Bronchial epithelial cell (primary cell): ENCODE measurements at regions not wholly inside any gene's neighbourhood (a gene's known extent, or its start where the extent isn't known, plus 50 kb on each side); places are given as distances from the start of the nearest gene placed in this dataset.

Source experiments
- DNase-seq: peaks from one replicate; pipeline ENCODE4 v3.0.0-alpha.2; 2010; ENCODE audit warnings: low read depth
- FAIRE-seq: peaks from 2 replicates; lab custom pipeline; 2011; peaks lifted over from hg19 to GRCh38; lab: Jason Lieb, UNC
- H3K27me3 ChIP-seq: 2 replicates; pipeline ENCODE4 v1.5.1; 2011; ENCODE audit warnings: low read length; ENCODE audit not compliant: control insufficient read depth, insufficient read depth
- H3K36me3 ChIP-seq: 2 replicates; pipeline ENCODE4 v1.5.1; 2011; ENCODE audit warnings: low read length; ENCODE audit not compliant: control insufficient read depth, insufficient read depth
- H3K4me3 ChIP-seq: 2 replicates; pipeline ENCODE4 v1.5.1; 2011; ENCODE audit warnings: mild to moderate bottlenecking, low read depth, low read length, control low read depth
- TF ChIP-seq, protein P1 (sequence below): IDR thresholded peaks from 2 replicates; pipeline ENCODE4 v1.5.1; 2011; ENCODE audit warnings: mild to moderate bottlenecking, moderate library complexity, low read length, control low read depth, inconsistent platforms; ENCODE audit not compliant: insufficient read depth, severe bottlenecking

DNA sequence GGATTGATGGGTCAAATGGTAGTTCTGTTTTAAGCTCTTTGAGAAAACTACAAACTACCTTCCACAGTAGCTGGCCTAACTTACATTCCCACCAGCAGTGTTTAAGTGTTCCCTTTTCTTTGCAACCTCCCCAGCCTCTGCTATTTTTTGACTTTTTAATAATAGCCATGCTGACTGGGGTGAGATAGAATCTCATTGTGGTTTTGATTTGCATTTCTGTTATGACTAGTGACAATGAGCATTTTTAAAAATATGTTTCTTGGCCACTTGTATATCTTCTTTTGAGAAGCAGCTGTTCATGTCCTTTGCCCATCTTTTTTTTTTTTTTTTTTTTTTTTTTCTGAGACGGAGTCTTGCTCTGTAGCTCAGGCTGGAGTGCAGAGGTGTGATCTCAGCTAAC, 155.2 kb upstream of the BMPER start:
- no peak for DNase-seq
- no peaks in the 10 kb centered on the region for H3K36me3 ChIP-seq
- H3K4me3 ChIP-seq: no peak overlapping the region
- FAIRE-seq: no peak
- H3K27me3 ChIP-seq: no peaks in the 10 kb centered on the region
- TF ChIP-seq, protein P1, sequence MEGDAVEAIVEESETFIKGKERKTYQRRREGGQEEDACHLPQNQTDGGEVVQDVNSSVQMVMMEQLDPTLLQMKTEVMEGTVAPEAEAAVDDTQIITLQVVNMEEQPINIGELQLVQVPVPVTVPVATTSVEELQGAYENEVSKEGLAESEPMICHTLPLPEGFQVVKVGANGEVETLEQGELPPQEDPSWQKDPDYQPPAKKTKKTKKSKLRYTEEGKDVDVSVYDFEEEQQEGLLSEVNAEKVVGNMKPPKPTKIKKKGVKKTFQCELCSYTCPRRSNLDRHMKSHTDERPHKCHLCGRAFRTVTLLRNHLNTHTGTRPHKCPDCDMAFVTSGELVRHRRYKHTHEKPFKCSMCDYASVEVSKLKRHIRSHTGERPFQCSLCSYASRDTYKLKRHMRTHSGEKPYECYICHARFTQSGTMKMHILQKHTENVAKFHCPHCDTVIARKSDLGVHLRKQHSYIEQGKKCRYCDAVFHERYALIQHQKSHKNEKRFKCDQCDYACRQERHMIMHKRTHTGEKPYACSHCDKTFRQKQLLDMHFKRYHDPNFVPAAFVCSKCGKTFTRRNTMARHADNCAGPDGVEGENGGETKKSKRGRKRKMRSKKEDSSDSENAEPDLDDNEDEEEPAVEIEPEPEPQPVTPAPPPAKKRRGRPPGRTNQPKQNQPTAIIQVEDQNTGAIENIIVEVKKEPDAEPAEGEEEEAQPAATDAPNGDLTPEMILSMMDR: no peak

DNA sequence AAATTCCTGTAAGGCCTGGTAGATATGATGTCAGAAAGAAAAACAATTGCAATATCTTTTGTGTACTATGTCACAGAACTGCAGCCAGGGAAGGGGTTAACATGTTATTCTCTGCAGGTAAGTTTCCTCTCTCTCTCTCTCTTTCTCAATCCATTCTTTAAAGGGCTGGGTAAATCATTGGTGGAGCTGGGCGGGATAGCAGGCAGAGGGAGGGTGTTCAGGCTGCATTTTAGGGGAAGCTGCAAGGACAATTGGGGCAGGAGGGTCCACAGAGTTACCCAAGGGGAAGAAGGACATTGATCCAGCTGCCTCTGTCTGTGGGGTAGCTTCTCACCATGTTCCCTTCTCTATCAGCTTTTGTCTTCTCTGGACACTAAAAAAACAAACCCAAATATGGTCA, 153.9 kb upstream of the BMPER start:
- DNase-seq (no peak), FAIRE-seq (no peak)
- Histone ChIP-seq H3K27me3 (no peaks in the 10 kb centered on the region), H3K4me3 (no peak overlapping the region), H3K36me3 (no peaks in the 10 kb centered on the region)
- TF ChIP-seq, protein P1: no peak

DNA sequence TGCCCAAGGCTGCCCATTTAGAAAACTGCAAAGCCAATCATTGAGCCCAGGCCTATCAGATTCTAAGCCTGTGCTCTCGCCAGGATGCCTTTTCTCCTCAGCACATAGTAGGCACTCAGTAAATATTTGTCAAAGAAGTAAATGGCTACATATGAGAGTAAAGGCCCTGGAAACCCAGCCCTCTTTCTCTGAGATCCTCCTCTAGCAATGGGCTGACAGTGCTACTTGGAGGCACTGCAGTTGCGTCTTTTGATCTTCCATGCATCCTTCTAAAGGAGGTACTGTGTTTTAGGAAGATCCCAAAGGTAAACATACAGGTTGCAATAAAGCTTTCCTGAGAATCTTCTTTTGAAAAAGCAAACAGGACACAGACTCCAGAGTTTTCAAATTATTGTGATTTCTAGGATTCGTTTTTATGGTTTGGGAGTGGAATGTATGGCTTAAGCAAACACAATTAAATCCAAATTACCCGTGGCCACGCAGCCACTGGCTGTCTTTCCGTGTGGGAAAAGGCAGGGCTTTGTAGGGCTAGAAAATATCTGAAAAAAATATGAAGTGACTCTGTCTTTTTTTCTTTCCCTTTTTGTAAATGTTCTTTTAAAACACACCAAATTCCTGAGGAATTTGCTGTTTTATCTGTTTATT, 151.3 kb upstream of the BMPER start:
- FAIRE-seq (no peak), DNase-seq (no peak)
- H3K27me3 ChIP-seq: no peaks in the 10 kb centered on the region
- no peaks in the 10 kb centered on the region for H3K36me3 ChIP-seq
- TF ChIP-seq, protein P1: no peak
- H3K4me3 ChIP-seq: no peak overlapping the region

DNA sequence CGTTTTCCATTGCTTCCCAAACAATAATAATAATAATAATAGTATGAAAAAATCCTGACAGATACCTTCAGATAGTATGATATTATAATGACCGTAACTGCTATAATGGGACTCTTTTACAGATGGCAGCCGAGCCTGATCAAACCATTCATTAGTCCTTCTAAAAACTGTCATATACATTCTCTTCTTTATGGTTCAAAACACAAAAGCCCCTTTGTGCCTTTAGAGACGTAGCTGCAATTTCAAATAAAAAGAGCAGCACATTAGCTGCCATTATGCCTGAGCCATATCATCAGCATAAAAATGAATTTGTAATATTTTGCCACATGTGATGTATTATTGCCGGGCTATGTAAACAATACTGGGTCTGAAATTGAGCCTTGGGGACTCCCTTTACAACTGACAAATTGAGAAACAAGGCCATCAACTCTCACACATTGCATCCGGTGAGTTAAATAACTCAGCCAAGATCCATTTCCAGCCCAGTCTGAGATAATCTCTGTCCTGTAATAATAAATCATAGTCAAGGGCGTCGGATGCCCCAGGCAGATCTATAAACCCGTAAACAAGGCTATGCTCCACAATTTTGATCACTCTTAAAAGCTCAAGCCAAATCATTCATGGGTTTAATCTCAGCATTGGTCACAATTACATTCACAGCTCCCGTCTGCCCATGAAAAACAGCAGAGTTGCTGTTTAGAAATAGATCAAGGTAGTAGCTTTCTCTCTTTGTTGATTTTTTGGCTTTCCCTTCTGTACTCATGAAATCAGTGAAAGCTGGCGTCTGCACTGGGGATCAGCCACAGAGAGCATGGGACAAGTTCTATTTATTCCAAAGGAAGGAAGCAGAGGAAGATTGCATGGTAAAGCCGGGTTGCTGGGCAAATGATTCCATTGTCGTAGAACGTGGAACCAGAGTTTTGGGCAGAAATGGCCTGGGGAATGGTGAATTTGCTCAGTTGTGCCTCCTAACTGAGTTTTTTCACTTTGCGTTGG, 150.1 kb upstream of the BMPER start:
- Histone ChIP-seq H3K36me3 (no peaks in the 10 kb centered on the region), H3K4me3 (no peak overlapping the region), H3K27me3 (no peaks in the 10 kb centered on the region)
- TF ChIP-seq, protein P1: no peak
- no peak for FAIRE-seq
- DNase-seq: no peak

DNA sequence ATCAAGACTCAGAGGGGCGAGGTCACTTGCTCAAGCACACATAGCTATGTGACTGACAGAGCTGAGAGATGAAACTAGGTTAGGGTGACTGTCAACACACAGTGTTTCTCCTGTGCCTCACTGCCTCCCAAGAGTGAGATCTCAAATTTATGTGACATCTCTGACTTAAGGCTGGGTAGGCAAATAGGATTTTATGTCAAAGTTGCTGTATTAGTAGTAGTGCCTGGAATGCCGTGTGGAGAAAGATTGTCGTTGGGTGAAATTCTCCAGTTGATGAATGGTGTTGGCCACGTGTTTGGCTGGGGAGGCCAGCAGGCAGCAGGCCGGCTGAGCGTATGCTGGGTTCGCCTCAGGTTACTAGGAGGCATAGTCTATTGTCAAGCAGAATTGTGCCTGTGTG, 148.3 kb upstream of the BMPER start:
- Histone ChIP-seq H3K4me3 (no peak overlapping the region), H3K36me3 (no peaks in the 10 kb centered on the region), H3K27me3 (no peaks in the 10 kb centered on the region)
- TF ChIP-seq, protein P1: no peak
- DNase-seq: no peak
- no peak for FAIRE-seq
